ENCODE measurements at regions not wholly inside any gene's neighbourhood (a gene's known extent, or its start where the extent isn't known, plus 50 kb on each side); places are given as distances from the start of the nearest gene placed in this dataset.

- TF ChIP-seq PATZ1 (CRISPR knock-in tag; IDR thresholded peaks at IDR 0.05; ENCODE audit: borderline replicate concordance), result no peak
- no peak for TF ChIP-seq ZC3H10 (CRISPR knock-in tag; IDR thresholded peaks at IDR 0.05)
- TF ChIP-seq TSHZ2 (CRISPR knock-in tag; IDR thresholded peaks at IDR 0.05), result no peak
- no peak for TF ChIP-seq SNAI2 (CRISPR knock-in tag; IDR thresholded peaks at IDR 0.05)
- no peak for TF ChIP-seq BACH2 (CRISPR knock-in tag; IDR thresholded peaks at IDR 0.05; ENCODE audit: borderline replicate concordance)
- no peak for TF ChIP-seq ESRRG (CRISPR knock-in tag; IDR thresholded peaks at IDR 0.05)
- TF ChIP-seq POU6F1 (CRISPR knock-in tag; IDR thresholded peaks at IDR 0.05; ENCODE audit: borderline replicate concordance, low read depth), result no peak
Observed at GRCh38 chr22:47836957-47837356, 1074.5 kb downstream of the TBC1D22A start.

Measured in SK-N-SH treated with all-trans-retinoic acid at 6 μM for 48 hours (cell line).